ENCODE measurements at regions not wholly inside any gene's neighbourhood (a gene's known extent, or its start where the extent isn't known, plus 50 kb on each side); places are given as distances from the start of the nearest gene placed in this dataset.

DNA sequence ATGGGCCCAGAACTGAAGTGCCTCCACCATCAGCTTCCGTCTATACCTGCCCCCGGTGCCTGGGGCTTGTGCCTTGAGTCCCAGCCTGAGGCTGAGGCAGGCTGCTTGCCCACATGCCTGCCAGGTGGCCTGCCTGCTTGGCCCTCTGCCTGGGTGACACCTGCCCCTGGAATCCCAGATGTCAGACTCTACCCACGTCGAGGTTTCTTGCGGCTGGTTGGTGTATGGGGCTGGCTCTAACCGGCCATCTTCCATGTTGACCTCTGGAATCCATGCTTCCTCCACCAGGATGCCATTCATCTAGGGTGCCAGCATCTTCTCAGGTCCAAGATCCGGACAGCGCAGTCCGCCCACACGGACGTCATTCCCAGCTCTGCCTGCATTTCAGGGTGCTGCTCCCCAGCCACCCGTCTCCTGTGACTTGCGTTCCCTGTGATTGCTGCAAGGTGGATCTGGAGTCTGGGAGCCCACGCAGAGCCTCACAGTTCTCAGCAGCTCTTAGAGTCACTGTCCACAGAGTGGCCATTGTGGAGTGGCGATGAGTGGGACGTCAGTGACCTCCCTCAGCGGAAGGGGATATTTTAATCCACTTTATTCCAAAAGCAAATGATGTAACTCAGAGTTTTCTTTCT lies 298.1 kb downstream of the TCERG1L start:
- 84 to 89% (median 88%) methylated on average over 17 of the region's 17 CpGs for WGBS, 3 donors
- intact Hi-C loops (cut with DNase I), result no loop called here

GRCh38 chr10:131014271-131014670 lies 297.2 kb downstream of the TCERG1L start:
- intact Hi-C loops (cut with DNase I), result no loop called here
- Histone ChIP-seq H3K27me3 (no peaks in the 10 kb centered on the region), H3K27ac (no peak overlapping the region), H3K9me3 (no peaks in the 10 kb centered on the region), H3K4me1 (ENCODE audit: insufficient read depth) (no peaks in the 10 kb centered on the region), H3K4me3 (no peak overlapping the region), H3K36me3 (no peaks in the 10 kb centered on the region)
- no peak for DNase-seq
- WGBS, 3 donors, result 86 to 88% (median 87%) methylated on average over 3 of the region's 3 CpGs
- no peak for TF ChIP-seq EP300 (IDR thresholded peaks at IDR 0.05)
- TF ChIP-seq CTCF (IDR thresholded peaks at IDR 0.05), result no peak
- no peak for TF ChIP-seq POLR2A (IDR thresholded peaks at IDR 0.05)

More for the DNA sequence above, 298.1 kb downstream of the TCERG1L start:
- no peak for TF ChIP-seq CTCF (IDR thresholded peaks at IDR 0.05)
- TF ChIP-seq POLR2A (IDR thresholded peaks at IDR 0.05), result no peak
- Histone ChIP-seq H3K27me3 (no peaks in the 10 kb centered on the region), H3K36me3 (no peaks in the 10 kb centered on the region), H3K27ac (no peak overlapping the region), H3K4me3 (no peak overlapping the region), H3K9me3 (no peaks in the 10 kb centered on the region), H3K4me1 (ENCODE audit: insufficient read depth) (no peaks in the 10 kb centered on the region)
- no peak for DNase-seq

GRCh38 chr10:131015271-131015670 lies 296.2 kb downstream of the TCERG1L start:
- intact Hi-C loops (cut with DNase I), result no loop called here
- H3K27me3 ChIP-seq, result no peaks in the 10 kb centered on the region
- no peak for DNase-seq
- TF ChIP-seq POLR2A (IDR thresholded peaks at IDR 0.05) (no peak), CTCF (IDR thresholded peaks at IDR 0.05) (no peak), EP300 (IDR thresholded peaks at IDR 0.05) (no peak)
- WGBS, 3 donors, result 86 to 88% (median 87%) methylated on average over 9 of the region's 9 CpGs
- H3K4me1 ChIP-seq (ENCODE audit: insufficient read depth), result no peaks in the 10 kb centered on the region
- no peaks in the 10 kb centered on the region for H3K9me3 ChIP-seq
- H3K27ac ChIP-seq, result no peak overlapping the region
- no peaks in the 10 kb centered on the region for H3K36me3 ChIP-seq
- no peak overlapping the region for H3K4me3 ChIP-seq

DNA sequence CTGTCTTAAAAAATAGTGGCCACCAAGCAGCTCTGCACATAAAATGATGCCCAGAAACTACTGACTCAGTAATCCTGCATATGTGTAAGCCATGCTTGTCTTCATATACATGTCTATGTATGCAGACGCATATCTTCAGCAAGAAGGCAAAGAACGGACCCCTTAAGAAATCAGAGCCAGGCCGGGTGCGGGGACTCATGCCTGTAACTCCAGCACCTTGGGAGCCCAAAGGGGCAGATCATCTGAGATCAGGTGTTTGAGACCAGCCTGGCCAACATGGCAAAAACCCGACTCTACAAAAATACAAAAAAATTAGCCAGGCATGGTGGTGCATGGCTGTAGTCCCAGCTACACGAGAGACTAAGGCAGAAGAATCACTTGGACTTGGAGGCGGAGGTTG lies 295.0 kb downstream of the TCERG1L start:
- intact Hi-C loops (cut with DNase I), result no loop called here
- no peaks in the 10 kb centered on the region for H3K27me3 ChIP-seq
- no peak for DNase-seq
- TF ChIP-seq CTCF (IDR thresholded peaks at IDR 0.05), result no peak
- no peak for TF ChIP-seq EP300 (IDR thresholded peaks at IDR 0.05)
- TF ChIP-seq POLR2A (IDR thresholded peaks at IDR 0.05), result no peak
- no peaks in the 10 kb centered on the region for H3K36me3 ChIP-seq
- H3K27ac ChIP-seq, result no peak overlapping the region
- no peaks in the 10 kb centered on the region for H3K4me1 ChIP-seq (ENCODE audit: insufficient read depth)
- H3K9me3 ChIP-seq, result no peaks in the 10 kb centered on the region
- 91 to 95% (median 93%) methylated on average over 7 of the region's 7 CpGs for WGBS, 3 donors
- no peak overlapping the region for H3K4me3 ChIP-seq

Data from ovary (tissue), 7 donors.